GM10266 (cell line): ENCODE measurements at regions not wholly inside any gene's neighbourhood (a gene's known extent, or its start where the extent isn't known, plus 50 kb on each side); places are given as distances from the start of the nearest gene placed in this dataset.

Source experiments
- DNase-seq: peaks from one replicate; pipeline ENCODE4 v3.0.0; 2012; ENCODE audit errors: extremely low spot score
- TF ChIP-seq, protein P1 (sequence below): IDR thresholded peaks from 2 replicates; pipeline ENCODE4 v1.5.1; 2012; ENCODE audit warnings: mild to moderate bottlenecking, low read depth; ENCODE audit not compliant: control insufficient read depth, insufficient read depth; ENCODE audit errors: missing control alignments

DNA sequence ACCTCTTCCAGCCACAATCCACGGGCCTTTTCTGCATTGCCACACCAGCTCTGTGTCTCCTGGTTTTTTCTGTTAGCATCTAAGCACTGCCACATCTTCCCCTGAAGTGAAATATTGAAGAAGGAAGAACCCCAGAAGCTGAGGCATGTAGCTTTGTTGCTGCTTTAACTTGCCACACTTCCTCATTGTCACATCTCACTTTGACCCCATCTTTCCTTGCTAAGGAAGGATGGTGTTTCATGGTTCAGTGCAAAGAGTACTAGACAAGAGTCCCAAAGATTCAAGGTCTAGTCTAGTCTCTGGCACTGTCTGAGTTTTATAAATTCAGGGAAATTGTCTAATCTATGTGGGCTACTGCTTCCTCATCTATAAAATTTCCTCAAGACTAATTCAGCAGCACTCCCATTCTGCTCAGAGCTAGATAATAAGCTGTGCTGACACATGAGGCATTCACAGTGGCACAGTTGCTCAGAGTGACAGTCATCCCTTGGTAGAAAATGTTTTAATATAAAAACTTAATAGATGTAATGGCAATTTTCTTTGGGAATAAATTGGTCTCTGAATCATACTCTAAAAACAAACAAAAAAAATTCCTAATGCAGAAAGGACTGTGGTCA is 483.0 kb upstream of the ID2 start:
- TF ChIP-seq, protein P1, sequence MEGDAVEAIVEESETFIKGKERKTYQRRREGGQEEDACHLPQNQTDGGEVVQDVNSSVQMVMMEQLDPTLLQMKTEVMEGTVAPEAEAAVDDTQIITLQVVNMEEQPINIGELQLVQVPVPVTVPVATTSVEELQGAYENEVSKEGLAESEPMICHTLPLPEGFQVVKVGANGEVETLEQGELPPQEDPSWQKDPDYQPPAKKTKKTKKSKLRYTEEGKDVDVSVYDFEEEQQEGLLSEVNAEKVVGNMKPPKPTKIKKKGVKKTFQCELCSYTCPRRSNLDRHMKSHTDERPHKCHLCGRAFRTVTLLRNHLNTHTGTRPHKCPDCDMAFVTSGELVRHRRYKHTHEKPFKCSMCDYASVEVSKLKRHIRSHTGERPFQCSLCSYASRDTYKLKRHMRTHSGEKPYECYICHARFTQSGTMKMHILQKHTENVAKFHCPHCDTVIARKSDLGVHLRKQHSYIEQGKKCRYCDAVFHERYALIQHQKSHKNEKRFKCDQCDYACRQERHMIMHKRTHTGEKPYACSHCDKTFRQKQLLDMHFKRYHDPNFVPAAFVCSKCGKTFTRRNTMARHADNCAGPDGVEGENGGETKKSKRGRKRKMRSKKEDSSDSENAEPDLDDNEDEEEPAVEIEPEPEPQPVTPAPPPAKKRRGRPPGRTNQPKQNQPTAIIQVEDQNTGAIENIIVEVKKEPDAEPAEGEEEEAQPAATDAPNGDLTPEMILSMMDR: no peak
- no peak for DNase-seq

GRCh38 chr2:8202132-8202531 is 479.7 kb upstream of the ID2 start:
- DNase-seq: peak; percentile 55
- TF ChIP-seq, protein P1: no peak

GRCh38 chr2:8203364-8203763 is 478.5 kb upstream of the ID2 start:
- DNase-seq: no peak
- TF ChIP-seq, protein P1: no peak

- no peak for DNase-seq
Observed at GRCh38 chr2:8204711-8205110, 477.1 kb upstream of the ID2 start.

GRCh38 chr2:8209494-8209893 is 472.4 kb upstream of the ID2 start:
- DNase-seq: no peak
- TF ChIP-seq, protein P1: no peak

More at GRCh38 chr2:8204711-8205110, 477.1 kb upstream of the ID2 start:
- TF ChIP-seq, protein P1: no peak

- TF ChIP-seq, protein P1: no peak
- no peak for DNase-seq
Observed at GRCh38 chr2:8211384-8211783, 470.5 kb upstream of the ID2 start.

- TF ChIP-seq, protein P1: no peak
- DNase-seq: no peak
Observed at GRCh38 chr2:8212239-8212638, 469.6 kb upstream of the ID2 start.
